ENCODE measurements at regions not wholly inside any gene's neighbourhood (a gene's known extent, or its start where the extent isn't known, plus 50 kb on each side); places are given as distances from the start of the nearest gene placed in this dataset.

DNA sequence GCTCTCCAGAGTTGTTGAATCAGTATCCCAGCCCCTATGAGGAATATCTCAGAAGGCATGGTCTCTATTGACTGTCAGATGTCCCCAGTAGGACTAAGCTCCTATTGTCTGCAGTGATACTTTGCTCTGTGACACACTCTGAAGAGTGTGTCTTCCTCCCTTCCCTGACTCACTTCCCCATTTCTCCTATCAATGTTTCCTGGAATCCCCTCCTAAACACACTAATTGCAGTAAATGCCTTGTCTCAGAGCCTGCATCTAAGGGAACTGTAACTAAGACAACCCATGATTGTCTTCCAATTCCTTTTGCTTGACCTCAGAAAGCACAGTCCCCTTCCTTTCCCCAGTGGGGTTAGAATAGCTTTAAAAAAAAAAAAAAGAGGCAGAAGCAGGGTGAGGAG, 397.3 kb upstream of the PROK2 start:
- no peak overlapping the region for H3K4me3 ChIP-seq
- no peaks in the 10 kb centered on the region for H3K9me3 ChIP-seq
- H3K4me1 ChIP-seq = peaks cover 6 to 11% (median 8%) of the 10 kb centered on the region in 4 donors
- no peaks in the 10 kb centered on the region for H3K36me3 ChIP-seq
- TF ChIP-seq CTCF (IDR thresholded peaks at IDR 0.05) = no peak
- TF ChIP-seq EP300 (IDR thresholded peaks at IDR 0.05) = no peak
- TF ChIP-seq POLR2AphosphoS5 (IDR thresholded peaks at IDR 0.05) = no peak
- no peak for TF ChIP-seq POLR2A (IDR thresholded peaks at IDR 0.05)
- DNase-seq = no peak
- H3K27me3 ChIP-seq = no peaks in the 10 kb centered on the region
- peak in 1 of 2 donors; percentile 28 for ATAC-seq (ENCODE audit: low FRiP score in 2 of 2)
- H3K27ac ChIP-seq = no peak overlapping the region

GRCh38 chr3:72181251-72181650, 396.3 kb upstream of the PROK2 start:
- peak in 1 of 2 donors; percentile 11 for DNase-seq
- ATAC-seq (ENCODE audit: low FRiP score in 2 of 2) = no peak
- H3K27me3 ChIP-seq = no peaks in the 10 kb centered on the region
- H3K4me3 ChIP-seq = no peak overlapping the region
- H3K9me3 ChIP-seq = no peaks in the 10 kb centered on the region
- H3K4me1 ChIP-seq = peaks cover 11 to 17% (median 13%) of the 10 kb centered on the region in 4 donors
- no peak overlapping the region for H3K27ac ChIP-seq
- H3K36me3 ChIP-seq = no peaks in the 10 kb centered on the region
- TF ChIP-seq POLR2AphosphoS5 (IDR thresholded peaks at IDR 0.05) (no peak), EP300 (IDR thresholded peaks at IDR 0.05) (no peak), CTCF (IDR thresholded peaks at IDR 0.05) (no peak), POLR2A (IDR thresholded peaks at IDR 0.05) (no peak)
- WGBS, 2 donors = 54 to 55% methylated on average over 5 of the region's 5 CpGs

GRCh38 chr3:72180405-72180804, 395.5 kb upstream of the PROK2 start:
- Histone ChIP-seq H3K4me1 (peaks cover 9 to 17% (median 12%) of the 10 kb centered on the region in 4 donors), H3K36me3 (no peaks in the 10 kb centered on the region), H3K27me3 (no peaks in the 10 kb centered on the region), H3K9me3 (no peaks in the 10 kb centered on the region), H3K27ac (no peak overlapping the region), H3K4me3 (no peak overlapping the region)
- DNase-seq (no peak), ATAC-seq (ENCODE audit: low FRiP score in 2 of 2) (no peak)
- TF ChIP-seq POLR2A (IDR thresholded peaks at IDR 0.05) = no peak
- no peak for TF ChIP-seq EP300 (IDR thresholded peaks at IDR 0.05)
- no peak for TF ChIP-seq CTCF (IDR thresholded peaks at IDR 0.05)
- no peak for TF ChIP-seq POLR2AphosphoS5 (IDR thresholded peaks at IDR 0.05)
- 94 to 95% methylated on average over 1 of the region's 1 CpG for WGBS, 2 donors

DNA sequence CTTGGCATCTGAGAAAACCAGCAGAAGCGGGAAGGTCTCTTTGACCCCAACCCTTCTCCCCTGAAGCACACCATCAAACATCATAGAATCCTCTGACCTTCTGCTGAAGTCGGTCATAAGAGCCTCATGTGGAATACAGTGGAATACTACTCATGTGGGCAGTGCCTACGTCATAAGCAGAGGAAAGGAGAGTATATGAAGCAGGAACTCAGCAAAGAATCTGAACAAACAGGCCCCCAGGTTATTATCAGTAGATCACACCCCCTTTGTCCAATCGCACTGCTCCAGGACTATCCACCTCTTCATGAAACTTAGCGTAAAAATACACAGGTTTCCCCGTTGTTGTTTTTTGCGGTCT, 394.1 kb upstream of the PROK2 start:
- H3K9me3 ChIP-seq = no peaks in the 10 kb centered on the region
- H3K4me1 ChIP-seq = peaks cover 9 to 17% (median 12%) of the 10 kb centered on the region in 4 donors
- no peak for TF ChIP-seq POLR2A (IDR thresholded peaks at IDR 0.05)
- no peak for TF ChIP-seq POLR2AphosphoS5 (IDR thresholded peaks at IDR 0.05)
- TF ChIP-seq EP300 (IDR thresholded peaks at IDR 0.05) = no peak
- no peak for TF ChIP-seq CTCF (IDR thresholded peaks at IDR 0.05)
- no peaks in the 10 kb centered on the region for H3K27me3 ChIP-seq
- ATAC-seq (ENCODE audit: low FRiP score in 2 of 2) = no peak
- H3K4me3 ChIP-seq = no peak overlapping the region
- no peak for DNase-seq
- 93% methylated on average over 7 of the region's 7 CpGs for WGBS, 2 donors
- H3K27ac ChIP-seq = no peak overlapping the region
- no peaks in the 10 kb centered on the region for H3K36me3 ChIP-seq

DNA sequence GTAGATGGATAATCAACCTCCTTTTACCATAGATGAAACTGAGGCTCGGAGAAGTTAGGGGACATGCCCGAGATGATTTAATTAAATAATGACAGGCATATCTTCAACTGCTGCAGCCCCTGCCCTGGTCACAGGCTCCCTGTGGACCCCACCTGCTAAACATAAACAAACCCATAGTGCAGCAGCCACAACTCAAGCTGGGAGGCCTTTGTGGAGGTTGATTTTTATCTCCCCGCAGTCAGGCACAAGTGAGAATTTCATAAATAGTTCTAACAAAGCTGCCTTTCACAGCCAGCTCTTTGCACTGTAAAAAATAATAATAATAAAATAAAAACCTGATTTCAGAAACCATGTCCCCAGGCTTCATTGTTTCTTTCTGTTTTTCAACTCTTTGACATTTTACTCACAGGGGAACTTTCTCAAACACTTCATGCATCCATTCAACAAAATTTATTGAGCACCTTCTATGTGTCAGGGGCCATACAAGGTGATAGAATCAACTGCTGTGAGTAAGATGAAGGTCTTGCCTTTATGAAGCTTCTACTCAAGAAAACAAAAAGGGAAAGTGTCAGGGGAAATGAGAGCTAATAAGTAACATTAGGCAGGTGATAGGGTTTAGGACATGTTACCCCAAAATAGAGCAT, 393.6 kb upstream of the PROK2 start:
- no peak for ATAC-seq (ENCODE audit: low FRiP score in 2 of 2)
- H3K36me3 ChIP-seq = no peaks in the 10 kb centered on the region
- H3K27me3 ChIP-seq = no peaks in the 10 kb centered on the region
- no peaks in the 10 kb centered on the region for H3K9me3 ChIP-seq
- 79 to 86% methylated on average over 3 of the region's 3 CpGs for WGBS, 2 donors
- no peak overlapping the region for H3K27ac ChIP-seq
- H3K4me1 ChIP-seq = peaks cover 9 to 17% (median 12%) of the 10 kb centered on the region in 4 donors
- DNase-seq = no peak
- no peak overlapping the region for H3K4me3 ChIP-seq
- TF ChIP-seq CTCF (IDR thresholded peaks at IDR 0.05) (no peak), POLR2AphosphoS5 (IDR thresholded peaks at IDR 0.05) (no peak), POLR2A (IDR thresholded peaks at IDR 0.05) (no peak), EP300 (IDR thresholded peaks at IDR 0.05) (no peak)
